Globus pallidus (tissue), 1 donor: ENCODE measurements at regions not wholly inside any gene's neighbourhood (a gene's known extent, or its start where the extent isn't known, plus 50 kb on each side); places are given as distances from the start of the nearest gene placed in this dataset.

Experiments
- DNase-seq: peaks from one replicate; pipeline ENCODE4 v3.0.0-alpha.2; 2015; ENCODE audit warnings: low spot score

DNA sequence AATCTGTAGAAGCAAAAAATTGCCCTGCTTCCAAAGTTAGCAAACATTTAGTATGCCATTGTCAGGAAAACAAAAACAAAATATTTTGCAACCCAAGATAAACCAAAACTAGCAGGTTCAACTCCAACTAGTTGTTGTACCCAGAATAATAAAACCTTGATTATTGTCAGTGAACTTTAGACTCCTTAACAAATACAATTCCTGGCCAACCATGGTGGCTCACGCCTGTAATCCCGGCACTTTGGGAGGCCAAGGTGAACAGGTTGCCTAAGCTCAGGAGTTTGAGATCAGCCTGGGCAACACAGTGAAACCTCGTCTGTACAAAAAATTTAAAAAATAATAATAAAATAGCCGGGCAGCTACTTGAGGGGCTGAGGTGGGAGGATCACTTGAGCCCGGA, 53.6 kb upstream of the EPCAM start:
- no peak for DNase-seq

DNA sequence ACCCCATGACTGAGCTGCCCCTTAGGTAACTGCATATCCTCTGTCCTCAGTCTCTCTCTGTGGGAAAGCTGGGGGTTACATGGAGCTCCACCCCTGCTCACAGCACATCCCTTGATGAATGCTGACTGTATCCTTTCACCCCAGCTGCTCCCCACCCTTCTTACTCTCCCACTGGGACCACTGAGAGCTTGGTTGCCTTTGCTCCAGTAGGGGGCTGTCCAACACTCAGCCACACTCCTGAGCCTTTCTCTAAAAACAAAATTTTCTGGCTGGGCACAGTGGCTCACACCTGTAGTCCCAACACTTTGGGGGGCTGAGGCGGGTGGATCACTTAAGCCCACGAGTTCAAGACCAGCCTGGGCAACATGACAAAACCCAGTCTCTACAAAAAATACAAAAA, 55.4 kb upstream of the EPCAM start:
- no peak for DNase-seq

DNA sequence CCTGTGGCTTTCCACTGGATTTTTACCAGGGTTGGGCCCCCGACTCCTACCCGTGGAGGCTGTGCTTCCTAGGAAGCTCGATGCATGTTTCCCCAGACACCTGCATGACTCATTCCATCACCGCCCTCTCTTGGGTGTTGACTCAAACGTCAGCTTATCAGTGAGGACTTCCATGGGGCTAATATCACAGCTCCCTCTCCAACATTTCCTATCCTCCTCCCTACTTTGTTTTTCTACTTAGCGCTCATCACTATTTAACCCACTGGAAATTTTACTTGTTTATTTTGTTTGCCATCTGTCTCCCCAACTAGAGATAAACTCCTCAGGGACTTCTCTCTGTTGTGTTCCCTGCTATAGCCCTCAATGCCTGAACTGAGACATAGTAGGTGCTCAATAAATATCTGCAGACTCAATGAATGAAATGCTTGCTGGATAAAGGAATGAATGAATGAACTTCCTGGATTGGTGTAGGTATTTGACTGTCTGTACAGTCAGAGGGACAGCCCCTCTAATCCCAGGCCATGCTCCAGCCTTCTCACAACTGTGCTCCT, 55.9 kb upstream of the EPCAM start:
- no peak for DNase-seq

DNA sequence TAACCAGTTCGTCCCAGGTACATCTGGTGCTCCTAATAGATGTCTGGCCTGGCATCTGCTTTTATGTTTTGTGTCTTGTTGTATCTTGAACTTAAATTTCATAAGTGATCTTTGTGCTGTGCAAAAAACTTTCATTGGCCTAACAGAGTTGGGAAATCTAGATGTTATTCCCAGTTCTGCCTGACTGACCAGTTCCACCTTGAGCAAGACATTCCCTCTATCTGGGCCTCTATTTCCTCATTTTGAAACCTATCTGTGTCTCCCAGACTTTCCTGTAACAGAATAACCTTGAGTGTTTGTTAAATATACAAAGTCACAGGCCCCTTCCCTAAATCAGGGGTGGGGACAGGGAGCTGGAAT, 56.6 kb upstream of the EPCAM start:
- DNase-seq = no peak

DNA sequence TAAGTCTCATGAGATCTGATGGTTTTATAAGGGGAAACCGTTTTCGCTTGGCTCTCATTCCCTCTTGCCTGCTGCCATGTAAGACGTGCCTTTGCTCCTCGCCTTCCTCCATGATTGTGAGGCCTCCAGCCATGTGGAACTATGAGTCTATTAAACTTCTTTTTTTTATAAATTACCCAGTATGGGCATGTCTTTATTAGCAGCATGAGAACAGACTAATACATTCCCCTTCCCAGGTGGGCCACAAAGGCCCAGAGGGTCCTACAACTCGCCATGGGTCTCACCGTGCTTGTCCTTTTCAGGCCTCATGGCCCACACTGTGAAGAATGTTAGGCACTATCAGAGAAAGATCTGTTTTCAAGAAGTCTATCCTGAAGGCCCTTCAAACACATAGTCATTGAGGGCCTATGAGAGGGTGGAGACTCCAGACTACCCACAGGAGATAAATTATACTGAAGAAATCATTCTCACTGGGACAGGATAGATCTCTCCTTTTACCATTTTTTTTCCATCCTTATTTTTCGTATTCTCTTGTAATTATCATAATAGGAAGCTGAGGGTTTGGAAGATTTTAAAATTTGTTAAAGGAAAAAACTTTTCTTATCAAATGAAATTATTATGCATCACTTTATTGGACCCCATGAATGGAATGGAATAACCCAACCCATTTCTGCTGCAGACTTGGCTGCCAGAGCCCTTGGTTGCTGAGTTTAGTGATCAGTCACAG, 57.2 kb upstream of the EPCAM start:
- DNase-seq = no peak

DNA sequence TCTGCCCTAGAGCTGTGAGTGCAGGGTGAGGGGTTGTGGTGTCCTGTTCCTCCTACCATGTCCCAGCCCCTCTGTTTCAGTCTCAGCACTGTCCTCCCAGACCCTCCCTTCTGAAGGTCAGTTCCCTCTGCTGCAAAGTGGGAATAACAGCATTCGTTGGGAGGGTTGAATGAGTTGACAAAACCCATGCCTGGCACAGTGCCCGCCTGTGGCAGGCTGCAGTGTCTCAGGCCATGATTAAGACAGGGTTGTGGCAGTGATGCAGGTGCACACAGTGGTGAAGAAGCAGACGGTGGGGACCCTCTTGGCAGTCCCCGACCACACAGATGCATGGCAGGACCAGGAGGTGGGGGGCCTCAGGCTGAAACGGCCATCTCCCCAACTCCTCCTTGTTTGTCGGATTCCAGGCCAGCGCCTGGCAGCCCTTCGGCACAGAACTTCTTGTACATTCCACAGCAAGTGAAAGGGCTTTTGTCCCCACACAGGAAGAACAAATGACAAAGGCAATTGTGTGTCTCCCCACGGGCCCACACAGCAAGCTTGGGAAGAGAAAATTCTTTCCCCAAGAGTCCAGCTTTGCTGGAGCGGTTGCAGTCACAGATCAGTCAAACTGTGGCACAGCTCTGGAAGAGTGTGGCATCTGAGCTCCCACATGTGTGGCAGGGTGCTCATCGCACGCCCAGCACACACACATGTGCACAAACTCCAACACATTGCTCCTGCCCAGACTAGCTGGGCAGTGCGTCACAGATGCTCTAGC, 58.1 kb upstream of the EPCAM start:
- peak; percentile 98 for DNase-seq

DNA sequence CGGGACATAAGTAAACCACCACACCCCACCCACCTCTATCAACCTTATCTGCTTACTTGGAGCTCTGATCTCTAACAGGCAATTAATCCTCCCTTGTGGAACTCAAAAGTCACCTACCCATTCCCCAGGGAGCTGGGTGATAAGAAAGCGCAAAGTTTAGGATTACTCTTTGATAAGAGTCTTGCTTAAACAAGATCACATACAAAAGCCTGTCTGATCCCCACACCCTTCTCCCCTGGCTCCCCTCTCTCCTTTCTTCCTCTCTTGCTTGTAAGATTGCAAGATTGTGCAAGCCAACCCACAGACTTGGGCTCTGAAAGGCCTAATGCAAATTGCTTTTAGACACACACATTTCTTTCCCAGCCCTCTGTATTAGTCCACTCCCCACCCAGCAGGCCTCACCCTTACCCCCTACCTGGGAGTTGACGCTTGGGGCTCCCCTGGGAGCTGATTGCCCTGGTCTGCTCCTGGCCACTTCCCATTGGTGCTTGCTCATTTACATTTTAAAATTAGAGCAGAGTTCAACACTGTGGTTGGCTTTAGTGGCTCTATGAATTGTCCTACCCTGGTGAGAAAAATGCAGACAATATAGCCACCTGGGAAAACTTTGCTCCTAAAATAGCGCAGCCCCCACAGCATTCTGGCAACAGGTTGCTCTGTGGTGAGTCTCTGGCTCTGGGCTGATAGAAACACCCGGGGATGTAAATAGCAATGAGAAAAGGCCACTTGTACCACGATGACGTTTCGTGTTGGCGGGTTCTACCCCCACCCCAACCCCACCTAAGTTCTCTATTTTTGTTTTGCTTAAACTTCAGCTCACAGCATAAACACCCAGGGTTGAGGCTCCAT, 58.9 kb upstream of the EPCAM start:
- no peak for DNase-seq

DNA sequence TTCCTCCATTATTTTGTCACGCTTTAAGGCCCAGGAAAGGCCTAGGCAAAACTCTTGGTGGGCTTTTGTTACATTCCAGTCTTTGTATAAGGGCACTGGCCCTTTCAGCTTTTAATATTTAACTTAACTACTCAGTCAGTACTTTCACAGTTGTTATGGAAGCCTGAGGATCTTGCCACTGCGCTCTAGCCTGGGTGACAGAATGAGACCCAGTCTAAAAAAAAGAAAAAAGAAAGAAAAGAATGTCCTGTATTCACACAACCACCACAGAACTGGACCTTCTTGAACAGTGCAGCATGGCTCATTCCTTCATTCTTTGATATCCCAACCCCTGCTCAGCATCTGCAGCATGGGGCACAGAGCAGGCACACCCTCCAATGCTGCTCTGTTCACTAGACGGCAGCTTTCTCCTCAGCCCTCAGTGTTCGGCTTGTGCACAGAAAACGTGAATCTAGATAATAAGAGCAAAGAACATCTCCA, 59.6 kb upstream of the EPCAM start:
- DNase-seq = no peak

DNA sequence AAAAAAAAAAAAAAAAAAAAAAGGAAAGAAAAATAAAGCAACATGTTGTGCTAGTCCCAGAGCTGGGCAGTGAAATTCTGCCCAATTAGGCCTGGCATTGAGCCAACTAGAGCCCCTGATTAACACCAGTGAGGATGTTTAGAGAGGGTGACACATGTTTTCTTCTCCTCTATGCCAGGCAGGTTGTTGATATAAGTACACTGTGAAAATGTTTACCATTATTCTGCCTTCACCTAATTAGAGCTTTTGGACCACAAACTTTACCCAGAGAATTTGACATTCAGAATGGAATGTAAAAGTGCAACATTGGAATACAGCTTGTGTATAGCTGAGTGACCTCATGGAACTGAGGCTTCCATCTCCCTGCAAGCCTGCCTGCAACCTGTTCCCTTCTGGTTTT, 62.0 kb upstream of the EPCAM start:
- no peak for DNase-seq

DNA sequence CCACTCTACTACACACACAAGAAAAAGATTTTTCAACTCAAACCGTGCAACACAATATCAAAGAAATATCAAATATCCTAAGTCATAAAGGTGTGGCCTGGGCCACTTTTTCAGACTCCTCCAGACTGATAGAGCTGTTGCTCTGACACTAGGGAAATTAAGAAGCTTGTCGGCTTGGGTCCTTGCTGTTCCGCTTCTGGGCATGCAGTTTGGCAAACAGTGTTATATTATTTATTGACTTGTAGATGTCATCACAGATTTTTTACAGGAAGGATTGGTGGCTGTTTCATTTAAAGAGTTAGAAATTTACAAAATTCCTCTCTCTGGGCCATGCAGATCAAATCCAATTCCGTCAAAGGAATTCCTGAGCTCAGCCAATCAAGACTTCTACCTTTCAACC, 64.5 kb upstream of the EPCAM start:
- no peak for DNase-seq

DNA sequence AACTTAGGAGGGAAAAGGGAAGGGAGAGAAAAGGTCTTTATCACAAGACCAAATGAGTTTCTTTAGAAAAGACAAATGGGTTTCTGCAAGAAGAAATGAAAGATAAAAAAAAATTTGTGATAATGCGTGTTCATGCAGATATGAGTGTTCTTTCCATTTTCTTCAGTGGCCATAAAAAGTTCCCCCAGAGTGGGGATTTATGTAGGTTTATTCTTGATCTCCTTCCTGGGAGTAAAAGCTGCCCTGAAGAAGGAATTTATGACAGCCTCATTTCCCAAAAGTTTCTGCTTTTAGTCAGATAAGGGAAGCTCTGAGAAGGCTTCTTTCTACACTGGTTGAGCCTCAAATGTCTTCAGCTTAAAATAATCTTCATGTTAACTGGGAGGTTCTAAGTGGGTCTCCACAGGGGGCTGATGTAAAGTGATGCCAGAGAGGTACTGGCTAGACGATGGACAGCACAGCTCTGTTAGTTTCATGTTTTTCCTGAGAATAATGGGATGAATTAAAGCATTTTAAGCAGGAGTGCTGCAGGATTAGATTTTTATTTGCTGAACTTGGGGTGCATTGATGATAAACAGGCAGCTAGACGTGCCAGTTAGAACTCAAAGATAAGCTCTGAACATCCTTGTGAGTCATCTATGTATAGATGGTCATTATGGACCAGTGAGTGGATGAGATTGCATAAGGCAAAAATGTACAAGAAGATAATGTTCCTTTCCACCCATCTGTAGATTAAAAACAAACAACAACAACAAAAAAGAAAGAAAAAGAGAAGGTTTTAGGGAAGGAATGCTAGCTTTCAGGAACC, 65.6 kb upstream of the EPCAM start:
- DNase-seq = no peak

DNA sequence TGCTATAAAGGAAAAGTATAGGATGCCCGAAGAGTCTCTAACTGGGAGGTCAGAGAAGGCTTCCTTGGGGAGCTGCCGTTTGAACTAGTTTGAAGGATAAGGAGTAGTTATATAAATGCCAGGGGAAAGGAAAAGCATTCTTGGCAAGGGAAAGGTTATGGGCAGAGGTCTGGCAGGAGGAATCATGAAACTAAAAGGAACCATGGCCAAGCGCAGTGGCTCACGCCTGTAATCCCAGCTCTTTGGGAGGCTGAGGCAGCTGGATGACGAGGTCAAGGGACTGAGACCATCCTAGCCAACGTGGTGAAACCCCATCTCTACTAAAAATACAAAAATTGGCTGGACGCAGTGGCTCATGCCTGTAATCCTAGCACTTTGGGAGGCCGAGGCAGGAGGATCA, 66.8 kb upstream of the EPCAM start:
- DNase-seq = no peak

DNA sequence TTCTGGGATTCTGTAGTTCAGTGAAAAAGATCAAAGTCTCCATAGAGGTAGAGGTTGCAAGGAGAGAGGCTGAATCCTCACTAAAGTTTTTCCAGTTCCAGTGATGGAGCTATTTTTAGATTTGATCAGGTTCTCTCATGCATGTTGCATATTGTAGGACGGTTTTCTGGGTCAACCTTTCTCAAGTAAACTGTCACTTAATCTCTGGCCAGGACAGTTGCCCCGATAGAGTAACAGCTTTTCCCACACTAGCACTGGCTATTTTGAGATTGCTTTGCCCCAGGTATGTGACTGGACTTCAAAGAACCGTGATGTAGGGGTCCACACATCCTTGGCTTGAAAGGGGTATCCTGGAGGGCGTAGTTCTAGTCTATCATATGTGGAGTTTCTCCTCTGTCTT, 67.4 kb upstream of the EPCAM start:
- no peak for DNase-seq

DNA sequence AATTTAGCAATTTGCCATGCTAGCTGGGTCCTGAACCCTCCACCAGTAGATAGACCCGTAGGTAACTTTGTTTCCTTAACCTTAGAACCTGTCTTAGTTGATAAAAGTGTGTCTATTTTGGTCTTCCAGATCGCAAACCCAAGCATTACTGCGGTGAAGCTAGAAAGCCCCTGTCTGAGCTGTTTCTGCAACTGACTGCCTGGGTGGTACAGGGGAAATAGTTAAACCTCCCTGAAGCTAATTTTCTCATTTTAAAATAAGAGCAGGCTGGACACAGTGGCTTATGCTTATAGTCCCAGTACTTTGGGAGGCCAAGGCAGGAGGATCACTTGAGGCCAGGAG, 67.9 kb upstream of the EPCAM start:
- no peak for DNase-seq

DNA sequence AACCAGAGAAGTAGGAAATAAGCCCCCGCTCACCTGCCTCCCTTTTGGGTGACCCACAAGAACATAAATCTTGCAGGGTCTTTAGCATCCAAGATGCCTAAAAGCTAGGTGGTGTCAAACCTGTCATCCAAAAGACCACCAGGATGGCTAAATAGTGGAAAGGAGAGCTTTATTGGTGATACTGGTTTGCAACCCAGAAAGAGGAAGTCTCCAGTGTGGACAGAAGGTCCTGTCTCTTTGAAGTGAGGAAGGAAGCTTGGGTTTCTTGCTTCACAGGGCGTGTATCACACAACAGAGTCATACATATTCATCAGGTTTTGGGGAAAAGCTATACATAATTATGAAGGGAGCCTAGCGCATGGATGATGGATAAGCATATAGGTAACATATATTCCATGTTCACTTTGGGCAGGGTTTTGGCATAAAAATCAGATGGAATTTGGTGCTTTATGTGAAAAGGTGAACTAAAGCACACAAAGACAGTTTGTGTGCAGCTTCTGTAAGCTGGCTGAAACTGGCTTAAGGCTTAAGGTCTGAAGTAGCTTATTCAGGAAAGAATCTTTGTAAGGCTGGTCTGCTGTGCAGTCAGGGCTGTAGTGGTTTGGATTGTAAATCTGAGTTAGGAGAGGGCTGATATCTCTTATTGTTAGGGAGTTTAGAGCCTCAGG, 68.4 kb upstream of the EPCAM start:
- no peak for DNase-seq

DNA sequence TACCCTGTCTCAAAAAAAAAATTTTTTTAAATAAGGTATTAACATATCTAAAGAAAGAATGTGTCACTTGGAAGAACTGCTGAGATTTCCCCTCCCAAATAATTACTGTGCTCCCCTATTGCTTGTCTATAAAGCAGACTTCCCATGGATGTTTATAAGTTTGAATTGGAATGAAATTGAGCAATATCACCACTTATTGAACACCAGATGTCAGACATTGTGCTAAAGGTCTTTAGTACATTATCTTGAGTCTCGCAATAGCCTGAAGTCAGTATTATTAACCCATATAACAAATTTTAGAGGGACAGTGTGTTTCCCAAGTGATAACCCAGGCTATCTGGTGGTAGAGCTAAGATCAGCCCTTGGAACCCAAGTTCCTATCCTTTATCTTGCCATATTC, 69.0 kb upstream of the EPCAM start:
- no peak for DNase-seq

DNA sequence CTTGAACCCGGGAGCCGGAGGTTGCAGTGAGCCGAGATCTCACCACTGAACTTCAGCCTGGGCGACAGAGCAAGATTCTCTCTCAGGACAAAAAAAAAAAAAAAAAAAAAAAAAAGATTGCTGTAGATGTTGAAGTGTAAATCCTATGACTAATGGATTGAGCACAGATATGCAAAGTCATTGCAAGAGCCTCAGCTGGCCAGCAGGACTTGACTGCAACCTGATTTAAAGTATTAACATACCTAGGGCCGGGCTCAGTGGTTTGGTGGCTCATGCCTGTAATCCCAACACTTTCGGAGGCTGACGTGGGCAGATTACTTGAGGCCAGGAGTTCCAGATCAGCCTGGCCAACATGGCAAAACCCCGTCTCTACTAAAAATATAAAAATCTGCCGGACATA, 69.6 kb upstream of the EPCAM start:
- DNase-seq = no peak

DNA sequence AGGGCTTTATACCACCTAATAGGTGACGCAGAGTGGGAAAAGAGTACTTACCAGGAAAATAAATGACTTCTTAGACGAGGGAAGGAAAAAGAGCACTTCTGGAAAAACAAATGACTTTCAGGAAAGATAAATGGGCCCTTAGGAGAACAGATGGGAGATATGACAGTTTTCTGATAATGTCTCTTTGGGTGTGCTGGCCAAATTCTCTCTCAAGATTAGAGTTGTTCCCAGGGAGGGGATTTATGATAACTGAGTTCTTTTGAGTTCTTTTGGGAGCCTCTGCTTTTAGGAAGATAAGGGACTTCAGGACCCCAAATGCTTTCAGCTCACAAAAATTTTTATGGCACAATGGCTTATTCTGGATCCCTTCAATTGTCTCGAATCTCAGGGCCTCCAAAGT, 70.3 kb upstream of the EPCAM start:
- no peak for DNase-seq

DNA sequence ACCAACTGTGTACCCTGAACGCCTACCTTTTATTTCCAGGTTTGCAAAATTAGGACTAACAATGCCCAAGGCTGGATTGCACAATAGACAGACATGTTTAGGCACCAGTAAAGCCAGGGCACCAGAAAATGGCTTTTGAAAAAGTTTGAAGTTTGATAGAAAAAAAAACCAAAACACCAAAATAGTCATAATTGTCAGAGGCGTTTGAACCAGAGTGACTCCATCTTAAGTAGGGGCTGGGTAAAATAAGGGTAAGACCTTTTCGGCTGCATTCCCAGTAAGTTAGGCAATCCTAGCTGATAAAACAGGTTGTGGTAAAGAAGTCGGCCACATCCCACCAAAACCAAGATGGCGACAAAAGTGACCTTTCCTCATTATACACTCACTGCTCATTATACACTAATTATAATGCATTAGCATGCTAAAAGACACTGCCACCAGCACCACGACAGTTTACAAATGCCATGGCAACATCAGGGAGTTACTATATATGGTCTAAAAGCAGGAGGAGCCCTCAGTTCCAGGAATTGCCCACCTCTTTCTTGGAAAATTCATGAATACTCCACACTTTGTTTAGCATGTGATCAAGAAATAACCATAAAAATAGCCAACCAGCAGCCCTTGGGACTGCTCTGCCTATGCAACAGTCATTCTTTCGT, 71.2 kb upstream of the EPCAM start:
- DNase-seq = no peak

DNA sequence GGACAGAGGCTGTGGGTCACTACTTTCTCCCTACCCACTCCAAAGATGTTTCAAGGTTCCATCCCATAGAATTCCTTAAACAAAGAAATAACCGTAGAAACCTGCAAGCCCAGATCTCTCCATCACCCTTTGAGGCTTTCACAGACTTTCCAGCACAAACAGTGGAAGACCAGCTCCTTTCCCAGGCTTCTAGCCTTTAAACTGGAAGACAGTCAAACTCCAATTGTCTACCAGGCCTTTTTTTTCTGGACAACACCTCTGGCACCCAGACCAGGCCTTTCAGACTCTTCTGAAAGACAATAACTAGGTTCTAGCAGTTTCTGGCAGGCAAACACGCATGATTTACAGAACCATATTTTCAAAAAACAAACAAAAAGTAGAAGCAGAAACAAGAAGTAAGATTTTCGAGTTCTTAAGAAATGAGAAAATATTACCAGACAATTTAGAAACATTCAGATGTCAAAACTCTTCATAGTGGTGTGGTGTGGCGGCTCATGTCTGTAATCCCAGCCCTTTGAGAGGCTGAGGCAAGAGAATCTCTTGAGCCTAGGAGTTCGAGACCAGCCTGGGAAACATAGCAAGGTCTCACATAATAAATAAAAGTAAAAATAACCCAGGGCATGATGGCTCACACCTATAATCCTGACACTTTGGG, 73.0 kb upstream of the EPCAM start:
- no peak for DNase-seq
